ENCODE measurements at regions not wholly inside any gene's neighbourhood (a gene's known extent, or its start where the extent isn't known, plus 50 kb on each side); places are given as distances from the start of the nearest gene placed in this dataset.

DNA sequence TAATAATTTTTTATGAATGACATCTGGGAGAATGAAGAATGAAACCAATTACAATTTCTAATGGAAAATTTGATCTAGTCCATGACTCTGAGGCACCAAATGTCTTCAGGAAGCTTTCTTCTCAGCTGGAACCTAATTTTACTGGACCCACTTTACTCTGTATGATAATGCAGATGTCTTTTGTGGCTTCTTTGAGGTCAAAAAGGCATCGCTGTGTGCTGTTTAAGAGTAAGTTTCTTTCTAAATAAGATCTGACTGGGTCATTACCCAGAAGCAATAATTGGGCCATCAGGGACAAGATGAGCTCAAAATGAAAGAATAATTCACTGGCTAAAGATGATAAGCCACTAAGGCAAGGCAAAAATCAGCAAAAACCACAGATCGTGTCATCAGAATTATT lies 633.4 kb downstream of the PSAT1 start:
- DNase-seq (ENCODE audit: low spot score in 2 of 2) = no peak
- TF ChIP-seq POLR2A (IDR thresholded peaks at IDR 0.05) (no peak), CTCF (IDR thresholded peaks at IDR 0.05) (no peak)
- WGBS, 2 donors = 80 to 86% methylated on average over 2 of the region's 2 CpGs
- intact Hi-C loops (cut with DNase I; ENCODE audit: low total_unique reads) = no loop called here
- H3K4me3 ChIP-seq (ENCODE audit: low read depth, poor library complexity, severe bottlenecking) = no peak overlapping the region

DNA sequence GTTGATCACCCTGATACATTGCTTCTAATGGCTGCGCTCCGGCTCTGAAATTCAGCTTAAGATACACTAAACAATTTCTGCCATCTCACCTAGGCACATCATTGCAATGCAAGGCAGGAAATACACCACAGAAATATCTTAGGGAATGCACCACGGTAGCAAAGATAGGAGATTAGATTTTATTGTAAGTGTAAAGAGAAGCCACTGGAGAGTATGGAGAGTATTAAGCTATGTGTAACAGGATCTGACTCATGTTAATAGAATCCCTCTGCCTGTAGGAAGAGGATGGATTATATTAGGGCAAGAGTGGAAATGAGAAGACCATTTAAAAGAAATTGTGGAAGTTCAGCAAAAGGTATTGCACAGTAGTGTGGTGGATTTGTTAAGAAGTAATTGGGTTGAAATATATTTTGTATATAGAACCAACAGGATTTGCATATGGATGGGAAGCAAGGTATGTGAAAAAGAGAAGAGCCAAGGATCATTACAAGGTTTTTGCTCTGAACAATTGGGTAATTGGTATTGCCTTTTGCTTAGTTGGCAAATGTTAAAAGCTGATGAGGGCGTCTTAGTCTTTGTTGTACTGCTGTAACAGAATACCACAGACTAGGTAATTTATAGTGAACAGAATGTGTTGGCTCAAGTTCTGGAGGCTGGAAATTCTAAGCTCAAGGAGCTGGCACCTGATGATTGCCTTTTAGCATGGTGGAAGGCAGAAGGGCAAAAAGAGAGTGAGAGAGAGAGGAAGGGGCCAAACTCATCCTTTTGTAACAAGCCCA lies 636.1 kb downstream of the PSAT1 start:
- intact Hi-C loops (cut with DNase I; ENCODE audit: low total_unique reads) = no loop called here
- 60 to 72% methylated on average over 4 of the region's 4 CpGs for WGBS, 2 donors
- no peak overlapping the region for H3K4me3 ChIP-seq (ENCODE audit: low read depth, poor library complexity, severe bottlenecking)
- TF ChIP-seq CTCF (IDR thresholded peaks at IDR 0.05) (no peak), POLR2A (IDR thresholded peaks at IDR 0.05) (no peak)
- no peak for DNase-seq (ENCODE audit: low spot score in 2 of 2)

- WGBS, 2 donors = 87 to 91% methylated on average over 1 of the region's 1 CpG
- H3K4me3 ChIP-seq (ENCODE audit: low read depth, poor library complexity, severe bottlenecking) = no peak overlapping the region
- TF ChIP-seq CTCF (IDR thresholded peaks at IDR 0.05) (no peak), POLR2A (IDR thresholded peaks at IDR 0.05) (no peak)
- intact Hi-C loops (cut with DNase I; ENCODE audit: low total_unique reads) = no loop called here
- DNase-seq (ENCODE audit: low spot score in 2 of 2) = no peak
Observed at GRCh38 chr9:78934880-78935279, 636.9 kb upstream of the TLE4 start.

DNA sequence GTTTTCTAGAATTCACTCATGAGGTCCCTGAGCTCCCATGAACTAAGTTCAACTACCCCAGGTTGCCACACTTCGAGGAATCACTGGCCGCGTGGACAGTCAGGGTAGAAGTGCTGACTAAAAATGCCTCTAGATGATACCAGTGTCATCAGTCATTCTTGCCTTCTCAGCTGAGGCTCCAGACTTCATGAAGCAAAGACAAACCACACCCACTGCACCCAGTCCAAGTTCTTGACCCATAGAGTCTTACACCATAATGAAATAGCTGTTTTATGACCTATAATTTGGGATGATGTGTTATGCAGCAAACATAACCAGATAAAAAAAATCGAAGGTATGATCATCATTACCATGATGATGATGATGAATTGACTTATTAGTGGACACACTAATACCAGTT lies 632.9 kb upstream of the TLE4 start:
- WGBS, 2 donors = 85 to 88% methylated on average over 4 of the region's 4 CpGs
- no peak overlapping the region for H3K4me3 ChIP-seq (ENCODE audit: low read depth, poor library complexity, severe bottlenecking)
- no peak for DNase-seq (ENCODE audit: low spot score in 2 of 2)
- TF ChIP-seq CTCF (IDR thresholded peaks at IDR 0.05) = no peak
- TF ChIP-seq POLR2A (IDR thresholded peaks at IDR 0.05) = no peak
- intact Hi-C loops (cut with DNase I; ENCODE audit: low total_unique reads) = no loop called here

- WGBS, 2 donors = 46 to 51% methylated on average over 6 of the region's 6 CpGs
- intact Hi-C loops (cut with DNase I; ENCODE audit: low total_unique reads) = no loop called here
- DNase-seq (ENCODE audit: low spot score in 2 of 2) = no peak
- no peak overlapping the region for H3K4me3 ChIP-seq (ENCODE audit: low read depth, poor library complexity, severe bottlenecking)
- no peak for TF ChIP-seq CTCF (IDR thresholded peaks at IDR 0.05)
- TF ChIP-seq POLR2A (IDR thresholded peaks at IDR 0.05) = no peak
Observed at GRCh38 chr9:78939311-78940065, 632.3 kb upstream of the TLE4 start.
